ENCODE measurements at regions not wholly inside any gene's neighbourhood (a gene's known extent, or its start where the extent isn't known, plus 50 kb on each side); places are given as distances from the start of the nearest gene placed in this dataset.

- Mint-ChIP-seq H3K4me3 (no peak overlapping the region), H3K27me3 (ENCODE audit: low read depth) (no peaks in the 10 kb centered on the region), H3K4me1 (no peaks in the 10 kb centered on the region), H3K9me3 (no peaks in the 10 kb centered on the region), H3K27ac (no peak overlapping the region), H3K36me3 (ENCODE audit: insufficient read depth in 1 of 3, low read depth in 3 of 3) (peaks cover 0 to 4% (median 0%) of the 10 kb centered on the region in 3 experiments; a peak in 1 of 7 replicates)
- H4K5ac ChIP-seq (ENCODE audit: insufficient read length, low read depth, low read length) = no peak overlapping the region
- no peak overlapping the region for H2BK15ac ChIP-seq (ENCODE audit: low read depth, low read length)
- H4K8ac ChIP-seq (replicated peaks; ENCODE audit: insufficient read length, low read depth, low read length) = no peak overlapping the region
- no peaks in the 10 kb centered on the region for H3K23me2 ChIP-seq (ENCODE audit: insufficient read length, low read depth, low read length, poor library complexity, severe bottlenecking)
- no peak for DNase-seq
- no peak for TF ChIP-seq CTCF (conservative IDR thresholded peaks at IDR 0.05)
- no peak overlapping the region for H2BK20ac ChIP-seq (ENCODE audit: low read depth, low read length, poor library complexity, severe bottlenecking)
- H3K23ac ChIP-seq (ENCODE audit: insufficient read length, low read depth, low read length) = no peak overlapping the region
- H2AK5ac ChIP-seq (ENCODE audit: insufficient read length, low read length) = no peak overlapping the region
- no peak overlapping the region for H3K4ac ChIP-seq (ENCODE audit: low read depth, low read length)
- H3K9me3 ChIP-seq (ENCODE audit: control insufficient read depth, low read depth, low read length) = no peaks in the 10 kb centered on the region
- no peaks in the 10 kb centered on the region for H4K20me1 ChIP-seq (ENCODE audit: control insufficient read depth, insufficient read depth, insufficient read length)
- H3K79me2 ChIP-seq (ENCODE audit: insufficient read depth, low read length) = no peaks in the 10 kb centered on the region
- H3K56ac ChIP-seq (ENCODE audit: insufficient read length, low read depth, low read length) = no peak overlapping the region
- H3K27me3 ChIP-seq (ENCODE audit: insufficient read depth, low read length) = no peaks in the 10 kb centered on the region
- H3K4me1 ChIP-seq (ENCODE audit: insufficient read depth, low read length) = no peaks in the 10 kb centered on the region
- H3K18ac ChIP-seq (ENCODE audit: insufficient read length, low read depth, low read length) = no peak overlapping the region
- no CpG with 5 or more reads among the region's 1 CpG for WGBS (ENCODE audit: extremely low coverage, insufficient read length, low lambda C conversion rate)
- no peak overlapping the region for H3K4me2 ChIP-seq (ENCODE audit: insufficient read depth, insufficient read length, low read length)
- H4K91ac ChIP-seq (ENCODE audit: insufficient read length, low read depth, low read length) = no peak overlapping the region
- no peak overlapping the region for H2BK12ac ChIP-seq (ENCODE audit: insufficient read length, low read depth, low read length)
- no peak overlapping the region for H3K27ac ChIP-seq (ENCODE audit: insufficient read length, low read depth, low read length)
- H2BK5ac ChIP-seq (ENCODE audit: insufficient read length, low read length) = no peak overlapping the region
- H3K14ac ChIP-seq (ENCODE audit: insufficient read depth, low read length) = no peak overlapping the region
- H3T11ph ChIP-seq (ENCODE audit: low read length) = no peak overlapping the region
- H3K9ac ChIP-seq (ENCODE audit: extremely low read depth, insufficient read length, low read length) = no peak overlapping the region
- H2BK120ac ChIP-seq (ENCODE audit: low read depth, low read length, poor library complexity, severe bottlenecking) = no peak overlapping the region
- no peak overlapping the region for H2AFZ ChIP-seq (ENCODE audit: low read length)
- H3K79me1 ChIP-seq (ENCODE audit: insufficient read depth, low read depth, low read length, poor library complexity, severe bottlenecking) = no peaks in the 10 kb centered on the region
Measured at GRCh38 chr6:119891206-119891605, 541.6 kb upstream of the MAN1A1 start.

Data from H9 (cell line).